GM12872 (cell line): ENCODE measurements at regions not wholly inside any gene's neighbourhood (a gene's known extent, or its start where the extent isn't known, plus 50 kb on each side); places are given as distances from the start of the nearest gene placed in this dataset.

Source experiments
- CTCF ChIP-seq: IDR thresholded peaks from 3 replicates; pipeline ENCODE4 v1.5.1; 2011; ENCODE audit warnings: low read depth, mild to moderate bottlenecking, low read length, moderate library complexity; ENCODE audit not compliant: insufficient read depth

- TF ChIP-seq CTCF = no peak
These were observed 657.6 kb upstream of the ZNF608 start for GRCh38 chr5:125404056-125404455.

GRCh38 chr5:125408448-125409233, 662.2 kb upstream of the ZNF608 start:
- TF ChIP-seq CTCF = no peak

GRCh38 chr5:125409234-125409860, 662.9 kb upstream of the ZNF608 start:
- TF ChIP-seq CTCF = no peak

GRCh38 chr5:125409861-125410536, 663.6 kb upstream of the ZNF608 start:
- no peak for TF ChIP-seq CTCF

GRCh38 chr5:125410537-125411070, 664.2 kb upstream of the ZNF608 start:
- no peak for TF ChIP-seq CTCF

- TF ChIP-seq CTCF = no peak
These were observed 664.8 kb upstream of the ZNF608 start for GRCh38 chr5:125411071-125411743.
